Breast epithelium (tissue), 3 donors: ENCODE measurements at regions not wholly inside any gene's neighbourhood (a gene's known extent, or its start where the extent isn't known, plus 50 kb on each side); places are given as distances from the start of the nearest gene placed in this dataset.

Source experiments
- POLR2A ChIP-seq: fragments of 450-650 bp; IDR thresholded peaks from one replicate; pipeline ENCODE4 v1.6.1; 2016; ENCODE audit warnings: antibody characterized with exemption, mild to moderate bottlenecking, moderate library complexity
- TF ChIP-seq, protein P1 (sequence below), 3 donors: fragments of 450-650 bp; IDR thresholded peaks; one replicate each; pipeline ENCODE4 v1.5.1; 2016 to 2017; ENCODE audit warnings: antibody characterized with exemption in 3 of 3, mild to moderate bottlenecking in 3 of 3, moderate library complexity in 3 of 3

DNA sequence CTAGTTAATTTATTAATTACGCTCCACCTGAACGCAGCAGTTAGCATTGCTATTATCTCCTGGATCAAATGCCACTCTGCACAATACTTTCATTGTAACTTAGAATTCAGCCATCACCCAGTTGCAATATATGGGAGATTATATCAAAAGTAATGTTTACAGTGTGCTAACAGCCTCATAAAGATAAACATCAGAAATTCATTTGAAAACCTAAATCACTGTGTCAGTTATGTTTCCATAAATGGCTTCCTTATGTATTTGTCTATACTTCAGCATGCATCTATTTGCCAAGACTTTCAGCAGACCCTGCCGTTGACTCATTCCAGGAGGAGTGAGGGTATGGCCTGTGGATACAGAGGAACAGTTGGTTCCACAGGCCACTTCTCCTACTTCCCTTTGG, 300.1 kb downstream of the TFAP2B start:
- TF ChIP-seq, protein P1, sequence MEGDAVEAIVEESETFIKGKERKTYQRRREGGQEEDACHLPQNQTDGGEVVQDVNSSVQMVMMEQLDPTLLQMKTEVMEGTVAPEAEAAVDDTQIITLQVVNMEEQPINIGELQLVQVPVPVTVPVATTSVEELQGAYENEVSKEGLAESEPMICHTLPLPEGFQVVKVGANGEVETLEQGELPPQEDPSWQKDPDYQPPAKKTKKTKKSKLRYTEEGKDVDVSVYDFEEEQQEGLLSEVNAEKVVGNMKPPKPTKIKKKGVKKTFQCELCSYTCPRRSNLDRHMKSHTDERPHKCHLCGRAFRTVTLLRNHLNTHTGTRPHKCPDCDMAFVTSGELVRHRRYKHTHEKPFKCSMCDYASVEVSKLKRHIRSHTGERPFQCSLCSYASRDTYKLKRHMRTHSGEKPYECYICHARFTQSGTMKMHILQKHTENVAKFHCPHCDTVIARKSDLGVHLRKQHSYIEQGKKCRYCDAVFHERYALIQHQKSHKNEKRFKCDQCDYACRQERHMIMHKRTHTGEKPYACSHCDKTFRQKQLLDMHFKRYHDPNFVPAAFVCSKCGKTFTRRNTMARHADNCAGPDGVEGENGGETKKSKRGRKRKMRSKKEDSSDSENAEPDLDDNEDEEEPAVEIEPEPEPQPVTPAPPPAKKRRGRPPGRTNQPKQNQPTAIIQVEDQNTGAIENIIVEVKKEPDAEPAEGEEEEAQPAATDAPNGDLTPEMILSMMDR (IDR thresholded peaks at IDR 0.05): no peak
- no peak for TF ChIP-seq POLR2A
